WERI-Rb-1 (cell line): ENCODE measurements at regions not wholly inside any gene's neighbourhood (a gene's known extent, or its start where the extent isn't known, plus 50 kb on each side); places are given as distances from the start of the nearest gene placed in this dataset.

Source experiments
- DNase-seq: peaks from one replicate; pipeline ENCODE4 v3.0.0-alpha.2; 2020
- H3K27ac ChIP-seq: fragments of 250-450 bp; sonication (Bioruptor Pico); 2 replicates; pipeline ENCODE4 v1.5.1; 2020; ENCODE audit warnings: mild to moderate bottlenecking, moderate library complexity
- H3K27me3 ChIP-seq: fragments of 250-450 bp; sonication (Bioruptor Pico); 2 replicates; pipeline ENCODE4 v1.5.1; 2021; ENCODE audit warnings: mild to moderate bottlenecking, low read depth, moderate library complexity; ENCODE audit not compliant: insufficient read depth, severe bottlenecking
- H3K36me3 ChIP-seq: fragments of 250-450 bp; sonication (Bioruptor Pico); 2 replicates; pipeline ENCODE4 v1.5.1; 2020; ENCODE audit warnings: mild to moderate bottlenecking, moderate library complexity
- H3K4me3 ChIP-seq: 2 replicates; pipeline ENCODE4 v1.5.1; 2011; ENCODE audit warnings: low read depth, mild to moderate bottlenecking, control low read depth, low read length
- H3K9me3 ChIP-seq: fragments of 250-450 bp; sonication (Bioruptor Pico); 2 replicates; pipeline ENCODE4 v1.5.1; 2021; ENCODE audit warnings: mild to moderate bottlenecking, moderate library complexity; ENCODE audit not compliant: severe bottlenecking
- TF ChIP-seq, protein P1 (sequence below): IDR thresholded peaks from 2 replicates; pipeline ENCODE4 v1.5.1; 2011; ENCODE audit warnings: low read depth, mild to moderate bottlenecking, control low read depth, inconsistent platforms, low read length

DNA sequence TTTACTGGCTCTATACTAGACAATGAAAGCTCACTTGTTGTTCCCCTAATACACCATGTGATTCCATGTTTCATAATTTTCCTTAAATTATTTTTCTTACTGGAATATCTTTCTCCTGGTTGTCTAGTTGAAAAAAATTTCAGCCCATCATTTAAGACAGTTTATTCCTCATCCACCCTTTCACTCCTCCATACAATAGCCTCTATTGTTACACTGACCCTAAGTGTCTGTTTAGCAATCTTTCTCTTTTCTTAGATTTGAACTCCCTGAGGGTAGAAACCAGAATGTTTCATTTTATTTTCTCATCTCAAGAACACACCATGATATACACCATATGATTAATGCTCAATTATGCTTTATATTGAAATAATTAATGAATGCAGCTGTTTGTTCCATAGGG is 413.4 kb upstream of the ITGA1 start:
- no peaks in the 10 kb centered on the region for H3K36me3 ChIP-seq
- H3K4me3 ChIP-seq: no peak overlapping the region
- no peak for DNase-seq
- H3K27ac ChIP-seq: no peak overlapping the region
- H3K27me3 ChIP-seq: no peaks in the 10 kb centered on the region
- TF ChIP-seq, protein P1, sequence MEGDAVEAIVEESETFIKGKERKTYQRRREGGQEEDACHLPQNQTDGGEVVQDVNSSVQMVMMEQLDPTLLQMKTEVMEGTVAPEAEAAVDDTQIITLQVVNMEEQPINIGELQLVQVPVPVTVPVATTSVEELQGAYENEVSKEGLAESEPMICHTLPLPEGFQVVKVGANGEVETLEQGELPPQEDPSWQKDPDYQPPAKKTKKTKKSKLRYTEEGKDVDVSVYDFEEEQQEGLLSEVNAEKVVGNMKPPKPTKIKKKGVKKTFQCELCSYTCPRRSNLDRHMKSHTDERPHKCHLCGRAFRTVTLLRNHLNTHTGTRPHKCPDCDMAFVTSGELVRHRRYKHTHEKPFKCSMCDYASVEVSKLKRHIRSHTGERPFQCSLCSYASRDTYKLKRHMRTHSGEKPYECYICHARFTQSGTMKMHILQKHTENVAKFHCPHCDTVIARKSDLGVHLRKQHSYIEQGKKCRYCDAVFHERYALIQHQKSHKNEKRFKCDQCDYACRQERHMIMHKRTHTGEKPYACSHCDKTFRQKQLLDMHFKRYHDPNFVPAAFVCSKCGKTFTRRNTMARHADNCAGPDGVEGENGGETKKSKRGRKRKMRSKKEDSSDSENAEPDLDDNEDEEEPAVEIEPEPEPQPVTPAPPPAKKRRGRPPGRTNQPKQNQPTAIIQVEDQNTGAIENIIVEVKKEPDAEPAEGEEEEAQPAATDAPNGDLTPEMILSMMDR: no peak
- H3K9me3 ChIP-seq: no peaks in the 10 kb centered on the region

DNA sequence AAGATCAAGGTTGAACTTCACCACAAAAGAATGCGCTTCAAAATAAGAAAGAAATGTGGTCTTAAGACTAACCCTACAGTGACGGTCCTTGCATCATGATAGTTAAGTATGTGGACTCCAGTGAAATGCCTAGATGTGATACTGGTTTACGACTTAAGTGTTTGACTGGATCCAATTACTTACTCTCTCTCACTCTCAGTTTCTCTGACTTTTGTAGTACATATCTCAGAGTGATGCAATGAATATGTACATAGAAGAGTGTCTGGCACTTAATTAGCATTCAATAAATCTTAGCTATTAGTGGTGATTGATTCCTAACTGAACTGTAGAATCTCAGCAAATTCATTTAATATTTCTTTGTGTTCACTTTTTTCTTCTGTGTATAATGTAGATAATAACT is 411.7 kb upstream of the ITGA1 start:
- TF ChIP-seq, protein P1: no peak
- Histone ChIP-seq H3K9me3 (no peaks in the 10 kb centered on the region), H3K27me3 (no peaks in the 10 kb centered on the region), H3K36me3 (no peaks in the 10 kb centered on the region), H3K27ac (no peak overlapping the region), H3K4me3 (no peak overlapping the region)
- DNase-seq: no peak

DNA sequence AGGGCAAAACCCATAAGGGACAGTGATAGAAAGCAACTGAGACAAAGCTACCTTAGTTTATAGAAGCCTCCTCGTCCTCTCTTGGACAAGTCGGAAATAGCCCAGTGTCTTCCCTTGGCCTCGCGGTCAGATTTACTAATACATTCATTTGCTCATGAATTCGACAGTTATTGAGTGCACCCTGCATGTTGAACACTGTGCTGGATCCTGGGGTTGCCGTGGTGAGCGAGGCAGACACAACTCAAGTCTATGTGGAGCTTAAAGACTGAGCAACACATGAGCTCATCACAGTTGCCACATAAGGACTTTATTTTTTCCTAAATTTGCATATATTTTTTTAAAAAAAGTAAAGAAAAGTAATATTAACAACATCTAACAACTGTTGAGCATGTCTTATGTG is 411.1 kb upstream of the ITGA1 start:
- Histone ChIP-seq H3K9me3 (no peaks in the 10 kb centered on the region), H3K27me3 (no peaks in the 10 kb centered on the region), H3K4me3 (no peak overlapping the region), H3K36me3 (no peaks in the 10 kb centered on the region), H3K27ac (no peak overlapping the region)
- TF ChIP-seq, protein P1: no peak
- no peak for DNase-seq

DNA sequence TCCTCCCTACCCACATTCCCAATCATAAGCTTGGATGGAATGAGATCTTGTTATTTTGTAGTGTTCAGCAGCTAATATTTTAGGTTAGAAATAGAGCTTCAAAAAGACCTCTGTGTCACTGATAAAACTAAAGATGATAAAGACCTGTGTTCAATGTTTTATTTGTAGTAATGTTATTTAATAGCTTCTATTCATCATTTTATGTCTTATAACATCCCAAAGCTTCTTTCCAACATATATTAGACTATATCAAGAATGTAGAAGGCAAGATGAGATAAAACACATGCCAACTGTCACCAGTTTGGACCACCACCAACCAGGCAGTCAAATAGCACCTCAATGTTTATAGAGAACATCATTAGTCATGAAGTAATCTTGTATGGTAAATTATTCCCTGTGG is 409.5 kb upstream of the ITGA1 start:
- Histone ChIP-seq H3K4me3 (no peak overlapping the region), H3K36me3 (no peaks in the 10 kb centered on the region), H3K27ac (no peak overlapping the region), H3K27me3 (no peaks in the 10 kb centered on the region), H3K9me3 (no peaks in the 10 kb centered on the region)
- no peak for DNase-seq
- TF ChIP-seq, protein P1: no peak

DNA sequence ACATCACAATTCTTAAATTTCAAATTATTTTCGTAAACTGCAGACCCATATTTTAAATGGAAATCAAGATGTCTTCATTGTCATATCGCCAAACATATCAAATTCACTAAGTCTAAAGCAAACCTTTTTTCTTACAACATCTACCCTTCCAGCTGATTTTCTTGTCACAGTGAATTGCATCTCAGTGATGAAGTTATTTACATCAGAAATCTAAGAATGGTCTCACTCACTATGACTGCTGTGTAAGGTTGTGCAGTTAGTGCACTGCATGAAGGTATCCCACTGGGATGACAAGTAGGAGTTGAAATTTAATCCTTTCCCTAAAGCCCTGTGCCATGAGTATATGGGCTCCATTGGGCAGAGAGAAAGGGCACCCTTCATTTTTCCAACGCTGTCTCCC is 399.4 kb upstream of the ITGA1 start:
- no peak for DNase-seq
- Histone ChIP-seq H3K4me3 (no peak overlapping the region), H3K27ac (no peak overlapping the region), H3K27me3 (no peaks in the 10 kb centered on the region), H3K36me3 (no peaks in the 10 kb centered on the region), H3K9me3 (no peaks in the 10 kb centered on the region)
- TF ChIP-seq, protein P1: no peak

DNA sequence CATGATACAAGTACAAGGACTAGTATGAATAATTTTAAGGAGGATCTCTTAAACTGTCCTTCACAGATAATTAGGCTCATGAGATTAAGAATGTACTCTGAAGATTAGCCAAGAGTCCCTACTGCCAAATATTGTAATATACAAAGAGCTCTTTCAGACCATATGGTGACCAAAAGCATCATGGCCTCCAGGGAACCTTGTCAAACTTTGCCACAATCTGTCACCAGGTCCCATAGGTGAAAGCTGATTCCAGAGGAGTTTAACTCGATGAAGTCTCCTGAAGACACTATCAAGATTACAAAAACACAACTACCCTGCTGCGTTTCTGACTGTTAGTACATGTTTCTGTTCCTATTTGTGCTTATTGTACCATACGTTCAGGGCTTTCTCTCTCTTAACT is 395.4 kb upstream of the ITGA1 start:
- TF ChIP-seq, protein P1: no peak
- H3K9me3 ChIP-seq: peaks cover 3% of the 10 kb centered on the region
- H3K27ac ChIP-seq: peak overlapping the region; percentile 58
- no peaks in the 10 kb centered on the region for H3K27me3 ChIP-seq
- H3K4me3 ChIP-seq: no peak overlapping the region
- no peaks in the 10 kb centered on the region for H3K36me3 ChIP-seq
- DNase-seq: peak; percentile 68
